K562 (cell line): ENCODE measurements at regions not wholly inside any gene's neighbourhood (a gene's known extent, or its start where the extent isn't known, plus 50 kb on each side); places are given as distances from the start of the nearest gene placed in this dataset.
"Not testable (repeated sequence)": the region's sequence is repeated elsewhere in the genome, so short reads cannot be mapped to it uniquely, and the experiment has no call there.

ENCODE experiments used
- ATF3 ChIP-seq, 2 experiments: fragments of 450-650 bp in 1 of 2; sonication (generic) in 1 of 2; formaldehyde crosslinking in 1 of 2; IDR thresholded peaks in 1 of 2; conservative IDR thresholded peaks in 1 of 2; 2 replicates each; pipeline versions ENCODE4 v1.6.1 to v1.8.1; 2016 to 2023; ENCODE audit warnings: mild to moderate bottlenecking in 2 of 2, moderate library complexity in 2 of 2, inconsistent platforms in 1 of 2, missing genetic modification reagents in 1 of 2
- ESRRA ChIP-seq: fragments of 450-650 bp; IDR thresholded peaks from 2 replicates; pipeline ENCODE4 v1.6.1; 2014; ENCODE audit warnings: low read depth, mild to moderate bottlenecking, moderate library complexity, borderline replicate concordance
- FOXO4 ChIP-seq: fragments of 450-650 bp; formaldehyde crosslinking; IDR thresholded peaks from 2 replicates; pipeline ENCODE4 v1.4.0; 2020; ENCODE audit warnings: mild to moderate bottlenecking, moderate library complexity
- GATAD2B ChIP-seq: fragments of 450-650 bp; IDR thresholded peaks from 2 replicates; pipeline ENCODE4 v1.6.1; 2017; ENCODE audit warnings: mild to moderate bottlenecking, borderline replicate concordance
- GTF2F1 ChIP-seq: IDR thresholded peaks from 2 replicates; pipeline ENCODE4 v1.6.1; 2011; ENCODE audit warnings: low read depth, low read length, improper control_type of control experiment
- PHF8 ChIP-seq: fragments of 200-600 bp; sonication (generic); IDR thresholded peaks from 2 replicates; pipeline ENCODE4 v1.6.1; 2012; ENCODE audit warnings: mixed run types, mild to moderate bottlenecking, inconsistent platforms, low read length, moderate library complexity, borderline replicate concordance
- PTTG1 ChIP-seq: fragments of 450-650 bp; IDR thresholded peaks from 2 replicates; pipeline ENCODE4 v1.6.1; 2016; ENCODE audit warnings: low read depth, mild to moderate bottlenecking, missing genetic modification characterization, missing compliant biosample characterization
- TAF7 ChIP-seq: fragments of 450-650 bp; IDR thresholded peaks from 2 replicates; pipeline ENCODE4 v1.6.1; 2016; ENCODE audit warnings: missing genetic modification characterization, missing compliant biosample characterization
- YY1 ChIP-seq, 3 experiments: IDR thresholded peaks; 2 replicates each; pipeline ENCODE4 v1.6.1; 2011; ENCODE audit warnings: low read length in 2 of 3, mild to moderate bottlenecking in 2 of 3, moderate library complexity in 2 of 3, borderline replicate concordance in 1 of 3, control low read depth in 1 of 3, low read depth in 1 of 3; ENCODE audit not compliant: insufficient read depth in 3 of 3, insufficient replicate concordance in 2 of 3, control insufficient read depth in 1 of 3, insufficient read length in 1 of 3; ENCODE audit errors: extremely low read depth in 1 of 3
- ZNF23 ChIP-seq: fragments of 250-450 bp; sonication (Bioruptor Pico); IDR thresholded peaks from 2 replicates; pipeline ENCODE4 v1.4.0; 2020; ENCODE audit warnings: mild to moderate bottlenecking
- TF ChIP-seq, protein P1 (sequence below): fragments of 250-450 bp; sonication (Bioruptor Pico); IDR thresholded peaks from 2 replicates; pipeline ENCODE4 v1.5.0; 2020; ENCODE audit warnings: mild to moderate bottlenecking, borderline replicate concordance
- TF ChIP-seq, protein P2 (sequence below), 3 experiments: IDR thresholded peaks in 2 of 3; conservative IDR thresholded peaks in 1 of 3; 2 replicates each; pipeline ENCODE4 v1.5.1; 2011 to 2012; ENCODE audit warnings: low read length in 3 of 3, mild to moderate bottlenecking in 3 of 3, control low read depth in 2 of 3, improper control_type of control experiment in 1 of 3, inconsistent platforms in 1 of 3, low read depth in 1 of 3, mixed read lengths in 1 of 3, moderate library complexity in 1 of 3; ENCODE audit not compliant: insufficient read depth in 2 of 3

- TF ChIP-seq, protein P1, sequence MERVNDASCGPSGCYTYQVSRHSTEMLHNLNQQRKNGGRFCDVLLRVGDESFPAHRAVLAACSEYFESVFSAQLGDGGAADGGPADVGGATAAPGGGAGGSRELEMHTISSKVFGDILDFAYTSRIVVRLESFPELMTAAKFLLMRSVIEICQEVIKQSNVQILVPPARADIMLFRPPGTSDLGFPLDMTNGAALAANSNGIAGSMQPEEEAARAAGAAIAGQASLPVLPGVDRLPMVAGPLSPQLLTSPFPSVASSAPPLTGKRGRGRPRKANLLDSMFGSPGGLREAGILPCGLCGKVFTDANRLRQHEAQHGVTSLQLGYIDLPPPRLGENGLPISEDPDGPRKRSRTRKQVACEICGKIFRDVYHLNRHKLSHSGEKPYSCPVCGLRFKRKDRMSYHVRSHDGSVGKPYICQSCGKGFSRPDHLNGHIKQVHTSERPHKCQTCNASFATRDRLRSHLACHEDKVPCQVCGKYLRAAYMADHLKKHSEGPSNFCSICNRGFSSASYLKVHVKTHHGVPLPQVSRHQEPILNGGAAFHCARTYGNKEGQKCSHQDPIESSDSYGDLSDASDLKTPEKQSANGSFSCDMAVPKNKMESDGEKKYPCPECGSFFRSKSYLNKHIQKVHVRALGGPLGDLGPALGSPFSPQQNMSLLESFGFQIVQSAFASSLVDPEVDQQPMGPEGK (CRISPR knock-in tag): not testable (repeated sequence)
- TF ChIP-seq PHF8; GTF2F1; YY1 (IDR thresholded peaks at IDR 0.05; ENCODE audit: borderline replicate concordance in 1 of 3, control insufficient read depth in 1 of 3, extremely low read depth in 1 of 3, insufficient read depth in 3 of 3, insufficient read length in 1 of 3, insufficient replicate concordance in 2 of 3, low read depth in 1 of 3, low read length in 2 of 3); ESRRA; FOXO4; TAF7 (tag); ATF3 (IDR thresholded peaks at IDR 0.05); ATF3 (CRISPR knock-in tag; conservative IDR thresholded peaks at IDR 0.05); GATAD2B; PTTG1 (tag); ZNF23 (CRISPR knock-in tag): not testable (repeated sequence)
- TF ChIP-seq, protein P2, sequence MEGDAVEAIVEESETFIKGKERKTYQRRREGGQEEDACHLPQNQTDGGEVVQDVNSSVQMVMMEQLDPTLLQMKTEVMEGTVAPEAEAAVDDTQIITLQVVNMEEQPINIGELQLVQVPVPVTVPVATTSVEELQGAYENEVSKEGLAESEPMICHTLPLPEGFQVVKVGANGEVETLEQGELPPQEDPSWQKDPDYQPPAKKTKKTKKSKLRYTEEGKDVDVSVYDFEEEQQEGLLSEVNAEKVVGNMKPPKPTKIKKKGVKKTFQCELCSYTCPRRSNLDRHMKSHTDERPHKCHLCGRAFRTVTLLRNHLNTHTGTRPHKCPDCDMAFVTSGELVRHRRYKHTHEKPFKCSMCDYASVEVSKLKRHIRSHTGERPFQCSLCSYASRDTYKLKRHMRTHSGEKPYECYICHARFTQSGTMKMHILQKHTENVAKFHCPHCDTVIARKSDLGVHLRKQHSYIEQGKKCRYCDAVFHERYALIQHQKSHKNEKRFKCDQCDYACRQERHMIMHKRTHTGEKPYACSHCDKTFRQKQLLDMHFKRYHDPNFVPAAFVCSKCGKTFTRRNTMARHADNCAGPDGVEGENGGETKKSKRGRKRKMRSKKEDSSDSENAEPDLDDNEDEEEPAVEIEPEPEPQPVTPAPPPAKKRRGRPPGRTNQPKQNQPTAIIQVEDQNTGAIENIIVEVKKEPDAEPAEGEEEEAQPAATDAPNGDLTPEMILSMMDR (IDR thresholded peaks at IDR 0.05 in 2 of 3, conservative IDR thresholded peaks at IDR 0.05 in 1 of 3; ENCODE audit: insufficient read depth in 2 of 3, low read depth in 1 of 3, low read length in 3 of 3): not testable (repeated sequence)
Observed at GRCh38 chrX:146708866-146709265, 100.7 kb upstream of the CXorf51B start.
